ENCODE measurements at regions not wholly inside any gene's neighbourhood (a gene's known extent, or its start where the extent isn't known, plus 50 kb on each side); places are given as distances from the start of the nearest gene placed in this dataset.

DNA sequence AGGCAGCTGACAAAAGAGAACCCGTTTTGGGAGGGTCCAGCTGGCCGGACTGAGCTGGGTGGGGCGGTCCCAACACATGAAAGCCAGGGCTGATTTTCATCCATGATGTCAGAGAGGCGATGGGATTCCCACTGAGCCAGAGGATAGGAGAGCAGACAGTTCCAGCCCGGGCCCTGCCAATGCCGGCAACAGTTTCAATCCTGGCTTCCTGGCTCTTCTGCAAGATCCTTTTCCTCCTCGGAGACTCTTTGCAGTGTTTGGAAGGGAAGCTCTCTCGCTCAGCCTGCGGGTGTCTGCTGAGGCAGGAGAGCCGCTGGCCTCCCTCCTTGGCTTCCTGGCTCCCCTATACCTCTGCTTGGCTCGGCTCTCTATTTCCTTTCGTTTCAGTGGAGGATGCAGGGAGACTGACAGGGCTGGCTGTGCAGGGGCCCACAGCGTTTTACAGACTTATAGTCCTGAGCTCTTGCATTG, 145.5 kb upstream of the SOX9 start:
- Mint-ChIP-seq H3K27me3 (peaks cover 2% of the 10 kb centered on the region), H3K36me3 (no peaks in the 10 kb centered on the region), H3K9me3 (peaks cover 5% of the 10 kb centered on the region), H3K4me1 (ENCODE audit: low read depth) (no peaks in the 10 kb centered on the region), H3K27ac (no peak overlapping the region), H3K4me3 (no peak overlapping the region)
- intact Hi-C loops (cut with micrococcal nuclease) = no loop called here
- ChIA-PET CTCF (no interaction called here), POLR2A (no interaction called here)
- DNase-seq = no peak

DNA sequence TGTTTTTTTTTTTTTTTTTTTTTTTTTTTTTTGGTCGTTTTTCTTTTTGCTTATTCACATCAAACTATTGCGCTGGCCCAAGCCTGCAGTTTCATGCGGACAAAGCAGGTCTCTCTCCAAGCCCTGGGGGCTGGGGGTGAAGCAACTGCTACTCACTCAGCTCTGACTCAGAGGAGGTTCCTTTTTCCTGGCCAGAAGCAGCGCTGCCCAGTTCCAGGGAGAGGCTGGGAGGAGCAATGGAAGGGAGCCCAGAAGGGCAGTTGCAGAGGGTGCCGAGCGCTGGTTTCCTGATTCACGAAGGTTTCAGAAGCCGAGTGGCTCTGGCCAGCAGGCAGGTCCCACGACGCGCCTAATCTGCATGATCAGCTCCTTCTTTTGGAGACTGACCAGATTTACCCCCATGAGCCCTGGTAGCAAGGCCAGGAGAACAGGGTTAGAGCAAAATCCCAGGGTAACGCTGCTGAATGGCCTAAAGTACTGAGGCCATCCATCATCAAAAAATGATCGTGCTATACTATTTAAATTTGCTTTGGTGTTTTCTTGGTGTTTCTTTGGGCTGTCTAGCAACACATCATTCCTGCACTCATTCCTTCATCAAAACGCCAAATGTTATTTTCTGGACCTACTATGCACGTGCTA, 144.7 kb upstream of the SOX9 start:
- ChIA-PET CTCF (no interaction called here), POLR2A (no interaction called here)
- peaks cover 8% of the 10 kb centered on the region for H3K9me3 Mint-ChIP-seq
- intact Hi-C loops (cut with micrococcal nuclease) = no loop called here
- no peak overlapping the region for H3K27ac Mint-ChIP-seq
- no peak overlapping the region for H3K4me3 Mint-ChIP-seq
- no peaks in the 10 kb centered on the region for H3K4me1 Mint-ChIP-seq (ENCODE audit: low read depth)
- no peaks in the 10 kb centered on the region for H3K36me3 Mint-ChIP-seq
- no peak for DNase-seq
- peaks cover 2% of the 10 kb centered on the region for H3K27me3 Mint-ChIP-seq

DNA sequence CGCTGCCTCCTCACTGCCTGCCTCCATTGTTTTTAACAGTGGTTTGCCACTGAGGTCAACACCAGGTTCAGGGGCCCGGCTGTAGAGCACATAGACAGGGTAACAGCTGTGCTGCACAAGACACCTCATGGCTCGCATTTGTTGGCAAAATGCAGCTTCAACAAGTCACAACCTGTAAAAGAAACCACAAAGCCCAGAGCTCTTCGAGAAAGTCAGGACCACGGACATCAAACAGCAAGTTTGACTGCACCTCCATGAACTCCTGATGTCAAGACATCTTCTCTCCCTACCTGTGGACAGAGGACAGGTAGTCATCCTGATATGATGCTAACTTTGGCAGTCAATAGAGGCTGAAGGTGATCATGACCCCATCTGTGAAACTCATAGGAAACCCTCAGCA, 142.4 kb upstream of the SOX9 start:
- no peak for DNase-seq
- ChIA-PET POLR2A (no interaction called here), CTCF (no interaction called here)
- Mint-ChIP-seq H3K9me3 (peaks cover 6% of the 10 kb centered on the region), H3K4me1 (ENCODE audit: low read depth) (no peaks in the 10 kb centered on the region), H3K36me3 (no peaks in the 10 kb centered on the region), H3K27me3 (peaks cover 2% of the 10 kb centered on the region), H3K4me3 (no peak overlapping the region), H3K27ac (no peak overlapping the region)
- intact Hi-C loops (cut with micrococcal nuclease) = no loop called here

DNA sequence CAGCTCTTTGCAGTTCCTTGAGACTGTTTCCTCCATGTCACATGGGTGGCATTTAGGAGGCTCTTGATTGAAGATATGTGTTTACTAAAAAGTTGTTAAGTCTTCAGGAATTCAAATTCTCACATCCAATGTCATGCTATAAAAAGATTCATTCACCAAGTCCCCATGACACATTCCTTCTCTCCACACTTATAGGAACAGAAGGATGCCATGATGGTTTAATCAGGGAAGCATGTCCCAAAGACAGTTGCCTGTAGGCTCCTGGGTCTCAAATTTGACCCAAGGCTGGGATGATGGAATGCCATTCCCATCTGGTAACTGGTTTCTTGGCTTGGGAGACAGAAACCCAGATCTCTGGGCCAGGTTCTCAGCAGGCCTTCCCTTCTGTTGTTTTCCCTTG, 140.6 kb upstream of the SOX9 start:
- Mint-ChIP-seq H3K9me3 (peaks cover 6% of the 10 kb centered on the region), H3K36me3 (no peaks in the 10 kb centered on the region), H3K27ac (no peak overlapping the region), H3K4me3 (no peak overlapping the region), H3K27me3 (no peaks in the 10 kb centered on the region), H3K4me1 (ENCODE audit: low read depth) (peaks cover 3% of the 10 kb centered on the region)
- ChIA-PET CTCF (no interaction called here), POLR2A (no interaction called here)
- intact Hi-C loops (cut with micrococcal nuclease) = no loop called here
- DNase-seq = no peak

DNA sequence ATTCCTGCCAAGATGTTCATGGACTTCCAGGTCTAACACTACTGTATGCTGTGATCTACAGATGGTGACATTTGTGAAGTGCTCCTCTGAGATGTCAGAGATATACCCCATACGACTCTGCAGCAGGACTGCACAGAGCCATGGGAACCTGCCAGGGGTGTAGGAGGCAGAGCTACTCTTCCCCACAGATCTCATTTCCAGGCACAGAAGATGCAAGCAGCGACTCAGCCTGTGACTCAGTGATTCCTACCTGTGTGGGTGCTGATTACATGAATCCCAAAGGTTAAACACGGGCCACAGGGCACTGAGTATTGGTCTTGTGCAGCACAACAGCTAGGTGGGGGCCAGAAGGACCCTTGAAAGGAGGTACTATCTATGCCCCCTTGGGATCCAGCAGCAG, 137.0 kb upstream of the SOX9 start:
- CTCF ChIA-PET = no interaction called here
- H3K9me3 Mint-ChIP-seq = peaks cover 6% of the 10 kb centered on the region
- no peak overlapping the region for H3K4me3 Mint-ChIP-seq
- POLR2A ChIA-PET = no interaction called here
- H3K4me1 Mint-ChIP-seq (ENCODE audit: low read depth) = peaks cover 6% of the 10 kb centered on the region
- no peak overlapping the region for H3K27ac Mint-ChIP-seq
- intact Hi-C loops (cut with micrococcal nuclease) = no loop called here
- no peaks in the 10 kb centered on the region for H3K36me3 Mint-ChIP-seq
- peak; percentile 48 for DNase-seq
- no peaks in the 10 kb centered on the region for H3K27me3 Mint-ChIP-seq

DNA sequence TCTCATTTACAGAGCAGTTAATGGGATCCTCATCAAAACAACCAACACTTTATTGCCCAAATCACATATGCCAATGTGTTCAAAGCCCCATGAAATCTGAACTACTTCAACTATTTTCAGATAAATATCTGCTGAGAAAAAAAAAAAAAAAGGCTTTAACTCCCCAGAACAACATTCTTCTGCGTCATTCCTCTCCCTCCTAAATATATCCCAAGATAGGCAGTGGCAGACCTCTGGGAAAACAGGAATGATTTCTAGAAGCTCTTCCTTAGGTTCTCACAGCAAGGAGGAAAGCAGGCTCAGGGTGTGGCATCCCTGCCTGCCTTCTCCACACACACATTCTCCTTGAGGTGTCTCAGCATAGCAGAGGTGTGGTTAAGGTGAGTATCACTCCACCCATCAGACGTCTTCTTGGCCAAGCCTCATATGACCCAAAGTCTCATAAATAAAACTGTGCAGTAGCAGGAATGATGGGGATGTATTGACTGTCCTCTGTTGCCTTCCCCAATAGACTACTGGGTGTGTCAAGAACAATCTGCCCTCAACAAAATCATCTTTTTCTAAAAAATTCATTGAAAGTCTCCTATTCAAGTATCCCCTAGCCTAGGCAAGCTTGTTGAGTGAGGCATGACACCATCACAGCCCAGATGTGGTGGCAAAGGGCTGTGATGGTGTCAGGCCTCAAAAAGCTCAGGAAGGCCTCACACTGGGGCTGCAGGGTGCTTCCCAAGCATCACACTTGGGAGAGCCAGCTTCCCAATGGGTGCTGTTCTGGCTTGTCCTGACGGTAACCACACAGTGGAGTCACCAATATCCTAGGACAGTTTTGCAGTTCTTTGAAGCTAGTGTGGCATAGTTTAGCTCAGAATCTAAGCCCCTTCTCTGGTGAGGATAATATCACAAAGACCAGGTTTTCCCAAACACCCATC, 135.4 kb upstream of the SOX9 start:
- CTCF ChIA-PET = no interaction called here
- intact Hi-C loops (cut with micrococcal nuclease) = no loop called here
- no peak overlapping the region for H3K4me3 Mint-ChIP-seq

DNA sequence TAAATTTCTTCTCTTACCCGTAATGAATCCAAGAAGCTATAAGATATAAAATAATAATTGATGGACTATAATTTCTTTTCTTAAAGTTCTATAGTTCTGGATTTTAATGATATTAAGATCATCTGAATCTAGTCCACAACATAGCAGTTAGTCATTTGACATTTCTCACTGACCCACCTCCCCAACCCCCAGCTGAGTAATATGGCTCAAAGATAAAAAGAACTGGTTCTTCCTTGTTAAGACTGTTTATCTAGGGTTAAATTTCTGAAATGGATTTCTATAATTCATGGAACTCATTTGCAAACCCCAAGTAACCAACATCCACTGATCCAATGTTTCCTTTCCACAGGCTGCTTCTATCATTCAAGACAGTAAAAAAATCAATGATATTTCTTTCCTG, 133.9 kb upstream of the SOX9 start:
- Mint-ChIP-seq H3K36me3 (no peaks in the 10 kb centered on the region), H3K27me3 (no peaks in the 10 kb centered on the region), H3K9me3 (no peaks in the 10 kb centered on the region), H3K27ac (no peak overlapping the region), H3K4me1 (ENCODE audit: low read depth) (peaks cover 6% of the 10 kb centered on the region), H3K4me3 (no peak overlapping the region)
- POLR2A ChIA-PET = no interaction called here
- DNase-seq = no peak
- CTCF ChIA-PET = no interaction called here
- intact Hi-C loops (cut with micrococcal nuclease) = no loop called here

More for the DNA sequence above, 135.4 kb upstream of the SOX9 start:
- H3K9me3 Mint-ChIP-seq = peaks cover 3% of the 10 kb centered on the region
- POLR2A ChIA-PET = no interaction called here
- H3K4me1 Mint-ChIP-seq (ENCODE audit: low read depth) = peaks cover 6% of the 10 kb centered on the region
- H3K27me3 Mint-ChIP-seq = no peaks in the 10 kb centered on the region
- H3K27ac Mint-ChIP-seq = no peak overlapping the region
- H3K36me3 Mint-ChIP-seq = no peaks in the 10 kb centered on the region
- no peak for DNase-seq

DNA sequence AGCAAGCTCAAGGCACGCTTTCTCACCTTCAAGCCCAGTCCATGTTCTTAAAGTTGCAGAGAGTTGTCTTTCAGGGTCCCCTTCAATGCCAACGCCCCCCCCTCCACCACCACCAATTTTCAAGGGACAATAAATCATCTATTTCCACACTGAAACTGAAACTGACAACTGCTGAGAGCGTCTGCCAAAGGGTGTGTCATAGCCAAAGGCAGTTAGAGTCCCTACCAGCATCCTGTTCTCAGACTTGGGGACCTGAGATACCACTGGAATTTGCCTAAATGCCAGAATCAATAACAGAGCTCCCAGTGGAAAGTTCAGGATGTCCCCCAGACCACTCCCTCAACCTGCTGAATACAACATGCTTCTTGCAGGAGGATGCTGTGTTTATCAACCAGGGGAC, 133.2 kb upstream of the SOX9 start:
- Mint-ChIP-seq H3K27ac (no peak overlapping the region), H3K4me3 (no peak overlapping the region), H3K27me3 (no peaks in the 10 kb centered on the region), H3K9me3 (no peaks in the 10 kb centered on the region), H3K36me3 (no peaks in the 10 kb centered on the region), H3K4me1 (ENCODE audit: low read depth) (peaks cover 6% of the 10 kb centered on the region)
- POLR2A ChIA-PET = no interaction called here
- intact Hi-C loops (cut with micrococcal nuclease) = no loop called here
- CTCF ChIA-PET = no interaction called here
- no peak for DNase-seq

DNA sequence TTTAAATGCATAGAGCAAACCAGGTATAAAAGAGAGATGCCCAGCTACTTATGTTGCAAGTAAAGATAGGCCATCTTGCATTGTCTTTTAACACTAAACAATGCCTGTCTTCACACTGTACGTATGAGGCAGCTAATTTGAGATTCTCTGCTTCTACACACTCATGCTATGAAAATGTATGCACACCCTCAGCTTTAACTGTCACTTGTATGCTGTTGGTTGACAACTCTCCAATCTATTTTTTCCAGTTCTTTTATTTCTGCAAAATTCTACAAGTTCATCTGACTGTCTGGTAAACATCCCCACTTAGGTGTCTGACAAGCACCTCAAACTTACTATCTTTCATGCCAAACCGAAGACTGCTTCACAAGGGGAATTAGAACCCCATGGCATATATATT, 131.7 kb upstream of the SOX9 start:
- ChIA-PET POLR2A (no interaction called here), CTCF (interaction anchor here (0.6 kb wide), 1 partner anchor 1781 kb away, joined by 3 read pairs; no protein-coding TSS in a partner anchor)
- Mint-ChIP-seq H3K4me3 (no peak overlapping the region), H3K27me3 (no peaks in the 10 kb centered on the region), H3K27ac (no peak overlapping the region), H3K4me1 (ENCODE audit: low read depth) (peaks cover 2% of the 10 kb centered on the region), H3K36me3 (no peaks in the 10 kb centered on the region), H3K9me3 (no peaks in the 10 kb centered on the region)
- intact Hi-C loops (cut with micrococcal nuclease) = no loop called here
- no peak for DNase-seq

DNA sequence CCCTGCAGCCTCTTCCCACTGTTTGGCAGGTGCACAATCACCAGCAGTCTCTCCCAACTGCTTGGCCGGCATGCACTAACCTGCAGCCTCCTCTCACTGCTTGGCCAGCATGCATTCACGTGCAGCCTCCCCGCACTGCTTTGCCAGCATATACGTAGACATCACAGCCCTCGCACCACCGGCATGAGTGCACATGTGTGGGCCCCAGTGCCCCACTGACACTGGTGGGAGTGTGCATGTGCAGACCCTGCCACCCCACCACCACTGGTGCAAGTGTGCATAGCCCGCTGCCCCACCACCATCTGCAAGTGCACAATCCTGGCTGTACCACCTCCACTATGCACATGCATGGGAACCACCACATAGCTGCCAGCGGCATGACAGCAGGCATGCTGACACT, 127.5 kb upstream of the SOX9 start:
- intact Hi-C loops (cut with micrococcal nuclease) = no loop called here
- POLR2A ChIA-PET = no interaction called here
- Mint-ChIP-seq H3K27ac (no peak overlapping the region), H3K4me1 (ENCODE audit: low read depth) (no peaks in the 10 kb centered on the region), H3K36me3 (no peaks in the 10 kb centered on the region), H3K27me3 (no peaks in the 10 kb centered on the region), H3K9me3 (no peaks in the 10 kb centered on the region), H3K4me3 (no peak overlapping the region)
- CTCF ChIA-PET = no interaction called here
- no peak for DNase-seq

DNA sequence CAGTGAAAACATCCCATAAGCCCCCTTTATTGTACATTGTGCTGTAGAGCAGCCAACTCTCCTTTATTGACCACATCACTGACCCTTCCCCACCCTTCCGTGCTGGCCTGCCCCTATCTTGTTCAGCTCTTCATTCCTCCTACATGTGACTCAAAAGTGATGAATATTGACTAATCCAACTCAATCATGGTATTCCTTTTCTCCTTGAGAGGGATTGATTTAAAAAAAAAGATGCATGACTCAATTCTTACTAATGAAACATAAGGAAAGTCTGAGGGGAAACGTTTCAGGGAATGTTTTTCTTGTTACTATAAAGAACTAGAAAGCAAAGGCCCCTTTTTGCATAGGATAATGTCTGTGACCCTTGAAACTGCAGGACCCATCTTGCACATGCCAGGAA, 125.2 kb upstream of the SOX9 start:
- ChIA-PET CTCF (no interaction called here), POLR2A (no interaction called here)
- no peaks in the 10 kb centered on the region for H3K36me3 Mint-ChIP-seq
- intact Hi-C loops (cut with micrococcal nuclease) = no loop called here
- no peaks in the 10 kb centered on the region for H3K9me3 Mint-ChIP-seq
- no peaks in the 10 kb centered on the region for H3K27me3 Mint-ChIP-seq
- DNase-seq = no peak
- no peak overlapping the region for H3K4me3 Mint-ChIP-seq
- no peak overlapping the region for H3K27ac Mint-ChIP-seq
- no peaks in the 10 kb centered on the region for H3K4me1 Mint-ChIP-seq (ENCODE audit: low read depth)

DNA sequence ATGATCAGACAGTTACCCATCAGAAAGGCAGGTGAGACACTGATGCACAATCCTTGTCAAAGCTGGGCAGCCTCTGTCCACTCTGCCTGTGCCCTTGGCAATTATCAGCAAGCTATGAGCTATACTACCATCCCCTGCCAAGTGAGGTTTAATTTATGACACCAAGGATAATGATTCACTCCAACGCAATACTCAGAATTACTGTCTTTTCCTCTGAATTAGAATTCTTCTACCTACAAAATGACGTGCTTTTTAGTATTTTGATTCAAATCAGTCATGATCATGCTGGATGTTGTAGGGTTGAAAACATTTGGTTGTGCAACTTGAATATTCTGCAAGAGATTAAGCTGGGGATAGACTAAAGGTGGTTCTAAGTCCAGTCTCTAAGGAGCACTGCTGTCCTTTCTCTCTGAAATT, 116.8 kb upstream of the SOX9 start:
- CTCF ChIA-PET = no interaction called here
- H3K27me3 Mint-ChIP-seq = no peaks in the 10 kb centered on the region
- intact Hi-C loops (cut with micrococcal nuclease) = no loop called here
- no peak for DNase-seq
- H3K36me3 Mint-ChIP-seq = no peaks in the 10 kb centered on the region
- POLR2A ChIA-PET = no interaction called here
- H3K27ac Mint-ChIP-seq = no peak overlapping the region
- H3K4me3 Mint-ChIP-seq = no peak overlapping the region
- H3K9me3 Mint-ChIP-seq = peaks cover 6% of the 10 kb centered on the region
- no peaks in the 10 kb centered on the region for H3K4me1 Mint-ChIP-seq (ENCODE audit: low read depth)
